D721Med (cell line): ENCODE measurements at regions not wholly inside any gene's neighbourhood (a gene's known extent, or its start where the extent isn't known, plus 50 kb on each side); places are given as distances from the start of the nearest gene placed in this dataset.

Experiments
- DNase-seq: peaks from one replicate; pipeline ENCODE4 v3.0.0; 2011; ENCODE audit warnings: low spot score; ENCODE audit not compliant: insufficient read length
- FAIRE-seq: peaks from 2 replicates; lab custom pipeline; 2011; peaks lifted over from hg19 to GRCh38; lab: Jason Lieb, UNC
- CTCF ChIP-seq: IDR thresholded peaks from 2 replicates; pipeline ENCODE4 v1.5.1; 2012; ENCODE audit warnings: mild to moderate bottlenecking, control low read depth; ENCODE audit not compliant: insufficient read depth; ENCODE audit errors: missing control alignments

GRCh38 chr2:176525086-176525485 is 255.8 kb downstream of the MTX2 start:
- FAIRE-seq (no peak), DNase-seq (no peak)
- TF ChIP-seq CTCF, result no peak

DNA sequence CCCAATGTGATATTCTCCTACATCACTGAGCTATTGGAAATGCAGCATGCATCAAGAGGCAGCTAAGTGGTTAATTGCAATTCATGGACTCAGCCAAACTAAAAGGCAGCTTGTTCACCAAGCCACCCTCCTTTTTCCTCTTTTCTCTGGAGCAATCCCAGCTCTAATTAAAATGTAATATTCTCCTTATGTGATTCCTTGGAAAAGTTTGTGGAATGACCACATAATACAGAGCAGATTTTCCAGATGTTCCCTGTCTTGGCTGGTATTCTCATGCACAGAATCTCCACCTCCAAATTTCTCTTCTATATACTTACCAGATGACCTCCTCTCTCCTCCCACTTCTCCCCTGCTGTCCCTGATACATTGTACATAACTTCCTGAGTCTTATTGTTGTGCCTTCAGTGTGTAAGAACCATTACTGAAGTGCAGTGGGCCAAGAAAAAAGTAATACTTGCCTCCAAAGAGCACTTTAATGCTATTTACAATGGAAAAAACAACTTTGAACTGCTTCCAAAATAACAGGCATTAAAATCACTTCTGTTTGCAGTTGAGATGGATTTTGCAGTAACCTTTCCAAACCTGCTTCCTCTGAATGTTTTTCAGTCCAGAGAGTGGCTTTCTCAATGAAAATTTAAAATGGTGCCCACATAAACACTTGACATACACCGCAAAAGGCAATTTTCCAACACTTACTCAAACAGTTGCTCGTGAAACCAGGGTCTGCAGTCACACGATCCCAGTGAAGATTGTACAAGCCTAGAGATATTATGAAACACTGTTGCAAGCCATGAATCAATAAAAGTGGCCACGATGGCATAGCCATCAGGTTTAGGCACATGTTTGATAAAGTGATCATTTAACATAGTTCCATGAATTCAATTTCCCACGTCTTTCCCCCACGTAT is 258.0 kb downstream of the MTX2 start:
- FAIRE-seq, result no peak
- TF ChIP-seq CTCF, result no peak
- DNase-seq, result no peak

DNA sequence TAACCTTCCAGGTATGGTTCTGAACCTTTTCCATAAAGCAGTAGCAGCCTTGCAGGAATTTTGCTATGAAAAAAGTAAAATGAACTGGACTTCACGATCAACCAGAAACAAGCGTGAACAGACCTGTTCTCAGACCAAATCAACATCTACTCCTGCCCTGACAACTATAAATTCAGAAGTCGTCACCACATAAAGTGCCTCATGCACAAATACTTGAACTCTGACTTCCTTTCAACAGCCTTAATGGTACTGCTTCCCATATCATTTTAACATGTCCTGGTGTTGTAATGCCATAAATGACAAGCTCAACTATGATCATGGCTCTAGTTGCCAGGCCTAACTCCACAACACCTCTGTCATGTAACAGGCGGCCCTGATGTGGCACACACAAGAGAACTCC is 262.4 kb downstream of the MTX2 start:
- FAIRE-seq, result no peak
- DNase-seq, result no peak
- no peak for TF ChIP-seq CTCF

GRCh38 chr2:176533505-176534193 is 264.4 kb downstream of the MTX2 start:
- FAIRE-seq, result no peak
- TF ChIP-seq CTCF, result no peak
- no peak for DNase-seq

GRCh38 chr2:176534798-176535466 is 265.7 kb downstream of the MTX2 start:
- FAIRE-seq (no peak), DNase-seq (no peak)

GRCh38 chr2:176535467-176536113 is 266.3 kb downstream of the MTX2 start:
- DNase-seq (no peak), FAIRE-seq (no peak)
- no peak for TF ChIP-seq CTCF

More at GRCh38 chr2:176534798-176535466, 265.7 kb downstream of the MTX2 start:
- no peak for TF ChIP-seq CTCF
